Tibial artery (tissue), 4 donors: ENCODE measurements at regions not wholly inside any gene's neighbourhood (a gene's known extent, or its start where the extent isn't known, plus 50 kb on each side); places are given as distances from the start of the nearest gene placed in this dataset.
"Not testable (repeated sequence)": the region's sequence is repeated elsewhere in the genome, so short reads cannot be mapped to it uniquely, and the experiment has no call there.

Experiments
- DNase-seq, 2 donors: peaks; one replicate each; pipeline ENCODE4 v3.0.0-alpha.2; 2019
- H3K27ac ChIP-seq, 2 donors: fragments of 200-600 bp; sonication (generic) in 1 of 2; 1 replicate in 1 of 2; 2 replicates in 1 of 2; pipeline ENCODE4 v1.5.1; 2018 to 2019; ENCODE audit warnings: mild to moderate bottlenecking in 1 of 2
- H3K27me3 ChIP-seq, 2 donors: fragments of 200-600 bp; sonication (generic) in 1 of 2; one replicate each; pipeline versions ENCODE4 v1.5.1 to v1.6.0; 2016 to 2019
- H3K36me3 ChIP-seq, 3 donors: fragments of 200-600 bp; sonication (generic) in 2 of 3; one replicate each; pipeline ENCODE4 v1.5.1; 2016 to 2019; ENCODE audit warnings: mild to moderate bottlenecking in 2 of 3
- H3K4me1 ChIP-seq, 4 donors: fragments of 200-600 bp; sonication (generic) in 2 of 4; 1 replicate in 3 of 4; 2 replicates in 1 of 4; pipeline ENCODE4 v1.5.1; 2016 to 2019
- H3K4me3 ChIP-seq, 2 donors: fragments of 200-600 bp; sonication (generic) in 1 of 2; 1 replicate in 1 of 2; 2 replicates in 1 of 2; pipeline ENCODE4 v1.5.1; 2018 to 2019; ENCODE audit warnings: mild to moderate bottlenecking in 2 of 2
- H3K9me3 ChIP-seq, 3 donors: fragments of 200-600 bp; sonication (generic) in 1 of 3; one replicate each; pipeline ENCODE4 v1.5.1; 2016 to 2019
- CTCF ChIP-seq, 2 experiments: fragments of 200-600 bp in 1 of 2; fragments of 450-650 bp in 1 of 2; IDR thresholded peaks; one replicate each; pipeline ENCODE4 v1.5.1; 2017 to 2019; ENCODE audit warnings: antibody characterized with exemption in 2 of 2, mild to moderate bottlenecking in 1 of 2, moderate library complexity in 1 of 2
- intact Hi-C: fragments of 100-400 bp; cut with DNase I; formaldehyde crosslinking; loops from one replicate; pipeline ENCODE4 v1.15.0; 2023; ENCODE audit warnings: low total_unique reads

- no peak for DNase-seq
- H3K36me3 ChIP-seq, result no peaks in the 10 kb centered on the region
- H3K27ac ChIP-seq, result no peak overlapping the region
- intact Hi-C loops, result no loop called here
- peaks cover 0 to 9% (median 0%) of the 10 kb centered on the region in 3 donors for H3K9me3 ChIP-seq
- no peaks in the 10 kb centered on the region for H3K27me3 ChIP-seq
- no peak overlapping the region for H3K4me3 ChIP-seq
- no peak for TF ChIP-seq CTCF (IDR thresholded peaks at IDR 0.05)
- H3K4me1 ChIP-seq, result no peaks in the 10 kb centered on the region
Observed at GRCh38 chr3:153394017-153394416, 232.0 kb downstream of the RAP2B start.

- H3K27me3 ChIP-seq, result no peaks in the 10 kb centered on the region
- H3K27ac ChIP-seq, result no peak overlapping the region
- peaks cover 0 to 9% (median 0%) of the 10 kb centered on the region in 3 donors for H3K9me3 ChIP-seq
- DNase-seq, result no peak
- peaks cover 0 to 7% (median 0%) of the 10 kb centered on the region in 4 donors for H3K4me1 ChIP-seq
- TF ChIP-seq CTCF (IDR thresholded peaks at IDR 0.05), result no peak
- intact Hi-C loops, result no loop called here
- no peaks in the 10 kb centered on the region for H3K36me3 ChIP-seq
- H3K4me3 ChIP-seq, result no peak overlapping the region
Observed at GRCh38 chr3:153396581-153396980, 234.6 kb downstream of the RAP2B start.

- Histone ChIP-seq H3K9me3 (peaks cover 0 to 3% (median 0%) of the 10 kb centered on the region in 3 donors), H3K36me3 (no peaks in the 10 kb centered on the region), H3K4me1 (peaks cover 0 to 7% (median 0%) of the 10 kb centered on the region in 4 donors), H3K27me3 (no peaks in the 10 kb centered on the region), H3K4me3 (no peak overlapping the region), H3K27ac (no peak overlapping the region)
- intact Hi-C loops, result no loop called here
- DNase-seq, result no peak
- no peak for TF ChIP-seq CTCF (IDR thresholded peaks at IDR 0.05)
Observed at GRCh38 chr3:153397794-153398193, 235.8 kb downstream of the RAP2B start.

GRCh38 chr3:153399636-153400035, 237.6 kb downstream of the RAP2B start:
- Histone ChIP-seq H3K36me3 (no peaks in the 10 kb centered on the region), H3K4me1 (peaks cover 0 to 7% (median 0%) of the 10 kb centered on the region in 4 donors), H3K27me3 (no peaks in the 10 kb centered on the region), H3K4me3 (no peak overlapping the region), H3K9me3 (no peaks in the 10 kb centered on the region), H3K27ac (no peak overlapping the region)
- no peak for TF ChIP-seq CTCF (IDR thresholded peaks at IDR 0.05)
- intact Hi-C loops, result no loop called here
- DNase-seq, result no peak

- H3K36me3 ChIP-seq, result no peaks in the 10 kb centered on the region
- TF ChIP-seq CTCF (IDR thresholded peaks at IDR 0.05), result no peak
- DNase-seq, result no peak
- peaks cover 0 to 7% (median 0%) of the 10 kb centered on the region in 4 donors for H3K4me1 ChIP-seq
- H3K9me3 ChIP-seq, result no peaks in the 10 kb centered on the region
- H3K27me3 ChIP-seq, result no peaks in the 10 kb centered on the region
- H3K27ac ChIP-seq, result no peak overlapping the region
- intact Hi-C loops, result no loop called here
- H3K4me3 ChIP-seq, result no peak overlapping the region
Observed at GRCh38 chr3:153400641-153401040, 238.6 kb downstream of the RAP2B start.

- H3K36me3 ChIP-seq, result no peaks in the 10 kb centered on the region
- DNase-seq, result no peak
- intact Hi-C loops, result no loop called here
- no peak overlapping the region for H3K4me3 ChIP-seq
- no peaks in the 10 kb centered on the region for H3K27me3 ChIP-seq
- no peaks in the 10 kb centered on the region for H3K9me3 ChIP-seq
- H3K4me1 ChIP-seq, result peaks cover 0 to 7% (median 0%) of the 10 kb centered on the region in 4 donors
- TF ChIP-seq CTCF (IDR thresholded peaks at IDR 0.05), result no peak
- H3K27ac ChIP-seq, result no peak overlapping the region
Observed at GRCh38 chr3:153404157-153404556, 242.1 kb downstream of the RAP2B start.

DNA sequence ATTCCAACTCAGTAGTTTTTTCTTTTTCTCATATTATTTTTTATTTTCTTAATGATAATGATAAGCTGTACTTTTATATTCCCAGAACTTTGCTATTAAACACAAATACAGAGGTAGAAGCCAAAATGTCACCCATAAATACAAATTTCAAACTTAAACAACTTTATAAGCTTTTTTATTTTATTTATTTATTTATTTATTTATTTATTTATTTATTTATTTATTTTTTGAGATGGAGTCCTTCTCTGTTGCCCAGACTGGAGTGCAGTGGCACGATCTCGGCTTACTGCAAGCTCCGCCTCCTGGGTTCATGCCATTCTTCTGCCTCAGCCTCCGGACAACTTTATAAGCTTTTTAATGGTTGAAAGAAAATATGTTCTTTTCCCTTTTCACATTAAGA, 243.3 kb downstream of the RAP2B start:
- H3K27ac ChIP-seq, DNase-seq, H3K4me1 ChIP-seq, intact Hi-C loops, H3K36me3 ChIP-seq, H3K4me3 ChIP-seq, H3K27me3 ChIP-seq, H3K9me3 ChIP-seq: not testable (repeated sequence)
